ENCODE measurements at regions not wholly inside any gene's neighbourhood (a gene's known extent, or its start where the extent isn't known, plus 50 kb on each side); places are given as distances from the start of the nearest gene placed in this dataset.

DNA sequence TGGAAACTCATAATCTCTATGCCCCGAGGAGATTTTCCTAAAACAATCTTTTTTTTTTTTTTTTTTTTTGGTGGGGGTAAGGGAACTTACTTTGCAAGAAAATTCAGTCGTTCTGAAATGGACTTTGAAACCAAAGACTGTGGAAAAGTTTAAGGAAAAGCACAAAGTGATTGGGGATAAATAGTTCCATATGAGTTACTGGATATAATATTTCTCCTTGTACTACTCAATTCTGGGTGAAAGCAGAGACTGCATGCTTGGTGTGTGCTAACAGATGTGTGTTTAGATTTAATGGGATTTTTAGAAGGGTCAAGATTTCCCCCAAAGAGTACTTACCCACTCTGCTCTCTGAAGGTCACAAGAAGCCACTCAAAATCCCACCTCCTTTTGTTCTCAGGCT lies 204.9 kb upstream of the USP24 start:
- no peak overlapping the region for H2AFZ ChIP-seq
- no peaks in the 10 kb centered on the region for H3K9me2 ChIP-seq (ENCODE audit: insufficient read depth)
- no peaks in the 10 kb centered on the region for H3K9me3 ChIP-seq (ENCODE audit: low read depth)
- TF ChIP-seq EZH2 (IDR thresholded peaks at IDR 0.05; ENCODE audit: insufficient read depth, poor library complexity, severe bottlenecking) (no peak), EZH2phosphoT487 (IDR thresholded peaks at IDR 0.05; ENCODE audit: insufficient read depth, low read depth) (no peak)
- H3K9ac ChIP-seq, result no peak overlapping the region
- DNase-seq, result no peak
- in situ Hi-C loops (cut with MboI), result no loop called here
- no peak overlapping the region for H3K4me2 ChIP-seq (ENCODE audit: unreplicated experiment)
- H3F3A ChIP-seq (ENCODE audit: insufficient read depth), result peaks cover 11% of the 10 kb centered on the region; the same call in 1 of the 2 replicates
- no peaks in the 10 kb centered on the region for H4K20me1 ChIP-seq (ENCODE audit: insufficient read depth)
- no peaks in the 10 kb centered on the region for H3K79me2 ChIP-seq (ENCODE audit: insufficient read depth)
- no peaks in the 10 kb centered on the region for H3K36me3 ChIP-seq (ENCODE audit: low read depth)
- 14 to 23% methylated on average over 2 of the region's 2 CpGs for WGBS, 2 experiments (ENCODE audit: low coverage in 1 of 2, low lambda C conversion rate in 2 of 2, missing lambda C conversion rate in 2 of 2)
- no peaks in the 10 kb centered on the region for H3K27me3 ChIP-seq (replicated peaks; ENCODE audit: insufficient read depth)
- H3K27ac ChIP-seq, result no peak overlapping the region
- H3K4me3 ChIP-seq, result no peak overlapping the region
- peaks cover 15% of the 10 kb centered on the region for H3K4me1 ChIP-seq (ENCODE audit: insufficient read depth)

DNA sequence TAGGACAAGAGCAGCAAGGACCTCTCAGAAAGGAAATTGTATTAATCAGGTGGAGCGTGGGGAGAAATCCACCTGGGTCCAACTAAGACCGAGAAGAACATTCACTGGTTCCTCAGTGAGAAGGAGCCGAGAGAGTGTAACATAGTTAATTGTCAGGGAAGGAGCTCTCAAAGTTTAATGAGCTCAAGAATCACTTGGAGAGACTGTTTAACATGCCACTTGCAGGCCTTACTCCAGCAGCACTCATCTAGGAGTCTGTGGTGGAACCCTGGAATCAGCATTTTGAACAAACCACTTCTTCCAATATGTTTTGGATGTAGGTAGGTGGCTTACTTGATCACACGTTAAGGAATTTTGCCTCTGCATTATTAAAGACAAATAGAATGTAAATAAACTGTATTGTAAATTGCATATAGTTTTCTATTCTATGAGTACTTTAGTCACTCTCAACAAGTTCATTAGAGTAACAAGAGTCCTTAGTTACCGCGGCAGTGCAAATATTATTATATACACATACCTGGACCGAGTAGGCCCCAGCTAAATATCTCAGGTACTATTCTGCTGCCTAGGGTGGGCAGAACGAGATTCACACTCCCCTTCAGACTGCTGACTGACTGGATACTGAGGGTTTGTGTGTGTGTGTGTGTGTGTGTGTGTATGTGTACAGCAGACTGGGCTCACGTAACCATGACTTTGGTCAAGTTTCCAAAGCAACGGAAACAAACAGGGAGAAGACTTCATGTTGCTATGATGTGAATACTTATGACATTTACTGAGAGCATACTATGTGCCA lies 203.2 kb upstream of the USP24 start:
- H3K36me3 ChIP-seq (ENCODE audit: low read depth), result no peaks in the 10 kb centered on the region
- H3K9me2 ChIP-seq (ENCODE audit: insufficient read depth), result no peaks in the 10 kb centered on the region
- H3K4me2 ChIP-seq (ENCODE audit: unreplicated experiment), result no peak overlapping the region
- no peaks in the 10 kb centered on the region for H4K20me1 ChIP-seq (ENCODE audit: insufficient read depth)
- no peak overlapping the region for H3K4me3 ChIP-seq
- H3F3A ChIP-seq (ENCODE audit: insufficient read depth), result peaks cover 11% of the 10 kb centered on the region; the same call in 1 of the 2 replicates
- WGBS, 2 experiments (ENCODE audit: low coverage in 1 of 2, low lambda C conversion rate in 2 of 2, missing lambda C conversion rate in 2 of 2), result 95 to 98% methylated on average over 10 of the region's 10 CpGs
- TF ChIP-seq EZH2phosphoT487 (IDR thresholded peaks at IDR 0.05; ENCODE audit: insufficient read depth, low read depth), result no peak
- H3K27ac ChIP-seq, result no peak overlapping the region
- DNase-seq, result no peak
- H3K9ac ChIP-seq, result no peak overlapping the region
- H3K27me3 ChIP-seq (replicated peaks; ENCODE audit: insufficient read depth), result no peaks in the 10 kb centered on the region
- in situ Hi-C loops (cut with MboI), result no loop called here
- H3K79me2 ChIP-seq (ENCODE audit: insufficient read depth), result no peaks in the 10 kb centered on the region
- H2AFZ ChIP-seq, result no peak overlapping the region
- H3K9me3 ChIP-seq (ENCODE audit: low read depth), result no peaks in the 10 kb centered on the region
- H3K4me1 ChIP-seq (ENCODE audit: insufficient read depth), result peaks cover 15% of the 10 kb centered on the region

GRCh38 chr1:55416164-55416842 lies 201.1 kb upstream of the USP24 start:
- Histone ChIP-seq H3K79me2 (ENCODE audit: insufficient read depth) (no peaks in the 10 kb centered on the region), H3K9me2 (ENCODE audit: insufficient read depth) (no peaks in the 10 kb centered on the region), H3K4me3 (no peak overlapping the region), H3K4me1 (ENCODE audit: insufficient read depth) (peaks cover 11% of the 10 kb centered on the region), H2AFZ (no peak overlapping the region), H3K4me2 (ENCODE audit: unreplicated experiment) (no peak overlapping the region), H3F3A (ENCODE audit: insufficient read depth) (peaks cover 11% of the 10 kb centered on the region; the same call in 1 of the 2 replicates), H3K36me3 (ENCODE audit: low read depth) (no peaks in the 10 kb centered on the region), H3K9me3 (ENCODE audit: low read depth) (no peaks in the 10 kb centered on the region), H3K9ac (no peak overlapping the region), H3K27me3 (replicated peaks; ENCODE audit: insufficient read depth) (no peaks in the 10 kb centered on the region), H4K20me1 (ENCODE audit: insufficient read depth) (no peaks in the 10 kb centered on the region), H3K27ac (no peak overlapping the region)
- in situ Hi-C loops (cut with MboI), result no loop called here
- 92 to 93% methylated on average over 2 of the region's 2 CpGs for WGBS, 2 experiments (ENCODE audit: low coverage in 1 of 2, low lambda C conversion rate in 2 of 2, missing lambda C conversion rate in 2 of 2)
- TF ChIP-seq EZH2 (IDR thresholded peaks at IDR 0.05; ENCODE audit: insufficient read depth, poor library complexity, severe bottlenecking) (no peak), EZH2phosphoT487 (IDR thresholded peaks at IDR 0.05; ENCODE audit: insufficient read depth, low read depth) (no peak)
- DNase-seq, result no peak

DNA sequence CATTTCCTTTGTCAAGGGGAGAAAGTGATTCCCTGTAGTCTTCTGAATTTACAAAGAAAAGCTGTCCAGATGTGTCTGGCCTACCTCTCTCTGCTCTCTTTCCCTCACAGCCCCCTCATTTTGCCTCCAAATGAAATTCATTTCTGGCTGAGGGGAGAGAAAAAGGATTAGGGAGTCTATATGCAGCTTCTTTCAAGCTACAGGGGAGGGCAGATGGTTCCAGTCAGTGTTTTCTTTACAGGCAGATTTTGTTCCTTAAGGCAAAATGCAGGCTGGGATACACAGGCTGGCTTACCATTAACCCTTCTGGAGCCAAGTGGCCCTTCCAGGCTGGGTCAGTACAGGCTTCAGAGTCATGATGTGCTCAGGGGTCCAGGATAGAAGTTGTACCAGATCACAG lies 198.1 kb upstream of the USP24 start:
- Histone ChIP-seq H3K79me2 (ENCODE audit: insufficient read depth) (no peaks in the 10 kb centered on the region), H3K9me2 (ENCODE audit: insufficient read depth) (no peaks in the 10 kb centered on the region), H3K27me3 (replicated peaks; ENCODE audit: insufficient read depth) (no peaks in the 10 kb centered on the region), H2AFZ (no peak overlapping the region), H3F3A (ENCODE audit: insufficient read depth) (no peaks in the 10 kb centered on the region), H3K9ac (no peak overlapping the region), H3K27ac (no peak overlapping the region), H4K20me1 (ENCODE audit: insufficient read depth) (no peaks in the 10 kb centered on the region), H3K4me1 (ENCODE audit: insufficient read depth) (no peaks in the 10 kb centered on the region), H3K4me2 (ENCODE audit: unreplicated experiment) (no peak overlapping the region), H3K9me3 (ENCODE audit: low read depth) (no peaks in the 10 kb centered on the region), H3K4me3 (no peak overlapping the region), H3K36me3 (ENCODE audit: low read depth) (no peaks in the 10 kb centered on the region)
- in situ Hi-C loops (cut with MboI), result no loop called here
- no peak for DNase-seq
- TF ChIP-seq EZH2 (IDR thresholded peaks at IDR 0.05; ENCODE audit: insufficient read depth, poor library complexity, severe bottlenecking) (no peak), EZH2phosphoT487 (IDR thresholded peaks at IDR 0.05; ENCODE audit: insufficient read depth, low read depth) (no peak)
